Smooth muscle cell (in vitro differentiated cells): ENCODE measurements at regions not wholly inside any gene's neighbourhood (a gene's known extent, or its start where the extent isn't known, plus 50 kb on each side); places are given as distances from the start of the nearest gene placed in this dataset.

Experiments
- DNase-seq: peaks from one replicate; lab custom pipeline; 2025; ENCODE audit not compliant: unreplicated experiment; lab: John Stamatoyannopoulos, UW
- H2AFZ ChIP-seq: fragments of 200-600 bp; sonication (generic); 2 replicates; pipeline ENCODE4 v1.6.0; 2016; ENCODE audit warnings: antibody characterized with exemption, low read depth, mild to moderate bottlenecking
- H3F3A ChIP-seq: fragments of 200-600 bp; sonication (generic); 2 replicates; pipeline ENCODE4 v1.6.0; 2017; ENCODE audit warnings: antibody characterized with exemption, low read depth
- H3K27ac ChIP-seq: fragments of 200-600 bp; sonication (generic); 2 replicates; pipeline ENCODE4 v1.5.1; 2016; ENCODE audit warnings: low read depth, mild to moderate bottlenecking
- H3K27me3 ChIP-seq: fragments of 200-600 bp; sonication (generic); 2 replicates; pipeline ENCODE4 v1.6.1; 2016; ENCODE audit warnings: low read depth, mild to moderate bottlenecking
- H3K36me3 ChIP-seq: fragments of 200-600 bp; sonication (generic); 2 replicates; pipeline ENCODE4 v1.5.1; 2016; ENCODE audit warnings: low read depth
- H3K4me1 ChIP-seq: fragments of 200-600 bp; sonication (generic); 2 replicates; pipeline ENCODE4 v1.5.1; 2016; ENCODE audit warnings: low read depth
- H3K4me2 ChIP-seq: fragments of 200-600 bp; sonication (generic); 2 replicates; pipeline ENCODE4 v1.6.0; 2016; ENCODE audit warnings: mild to moderate bottlenecking
- H3K4me3 ChIP-seq: fragments of 200-600 bp; sonication (generic); 2 replicates; pipeline ENCODE4 v1.5.1; 2016; ENCODE audit warnings: mild to moderate bottlenecking
- H3K79me2 ChIP-seq: fragments of 200-600 bp; sonication (generic); 2 replicates; pipeline ENCODE4 v1.6.0; 2016; ENCODE audit warnings: low read depth, mild to moderate bottlenecking
- H3K9ac ChIP-seq: fragments of 200-600 bp; sonication (generic); 2 replicates; pipeline ENCODE4 v1.6.0; 2016; ENCODE audit warnings: low read depth
- H3K9me3 ChIP-seq: fragments of 200-600 bp; sonication (generic); replicated peaks from 2 replicates; pipeline ENCODE4 v1.5.1; 2016; ENCODE audit warnings: low read depth
- H4K20me1 ChIP-seq: fragments of 200-600 bp; sonication (generic); 2 replicates; pipeline ENCODE4 v1.6.0; 2016; ENCODE audit warnings: low read depth
- WGBS: methylation state at CpG from one replicate; pipeline ENCODE4 v1.1.7; 2016; ENCODE audit warnings: low lambda C conversion rate; 5-methylcytosine and 5-hydroxymethylcytosine counted together
- TF ChIP-seq, protein P1 (sequence below): fragments of 200-600 bp; sonication (generic); IDR thresholded peaks from 2 replicates; pipeline ENCODE4 v1.5.1; 2017; ENCODE audit warnings: borderline replicate concordance, mild to moderate bottlenecking, antibody characterized with exemption; ENCODE audit not compliant: insufficient read depth, poor library complexity, severe bottlenecking

DNA sequence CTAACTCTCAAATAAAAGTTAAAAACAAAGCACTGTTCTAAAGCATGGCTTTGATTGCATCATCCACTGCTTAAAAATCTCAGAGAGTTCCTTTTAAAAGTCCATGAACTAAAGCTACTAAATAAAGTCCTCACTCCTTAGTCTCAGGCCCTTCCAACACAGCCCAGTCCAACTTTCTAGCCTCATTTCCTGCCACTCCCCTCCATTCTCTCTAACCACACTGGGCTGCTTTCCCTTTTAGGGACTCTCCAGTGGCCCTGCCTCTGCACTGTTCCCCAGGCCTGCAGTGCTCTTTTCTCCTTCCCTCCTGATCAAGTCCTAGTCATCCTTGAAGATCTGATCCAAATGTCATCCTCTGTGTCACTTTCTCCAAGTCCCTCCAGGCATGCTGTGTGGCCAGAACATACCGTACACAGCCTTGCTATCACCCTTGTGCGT lies 56.9 kb upstream of the PPP1R3C start:
- no peak overlapping the region for H3K4me2 ChIP-seq
- WGBS: 84% methylated on average over 2 of the region's 2 CpGs

DNA sequence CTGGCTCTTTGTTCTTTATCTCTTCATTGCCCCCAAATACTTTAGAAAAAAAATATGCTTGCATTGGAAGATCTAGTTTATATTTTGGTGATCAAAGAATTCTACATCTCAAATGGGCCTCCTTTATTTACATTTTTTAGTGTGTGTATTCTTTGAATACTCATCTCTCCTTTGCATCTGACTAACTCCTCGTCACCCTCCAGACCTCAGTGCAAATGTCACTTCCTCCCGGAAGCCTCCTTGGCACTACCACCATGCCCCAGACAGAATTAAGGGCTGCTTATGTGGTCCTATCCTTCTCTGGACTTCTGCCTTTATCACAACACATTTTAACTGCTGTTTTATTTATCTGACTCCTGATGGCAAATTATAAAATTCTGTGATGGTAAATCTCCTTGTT lies 52.0 kb upstream of the PPP1R3C start:
- no peaks in the 10 kb centered on the region for H3K79me2 ChIP-seq
- H3K9me3 ChIP-seq: no peaks in the 10 kb centered on the region
- H3K9ac ChIP-seq: no peak overlapping the region
- H3K4me3 ChIP-seq: no peak overlapping the region
- no peak overlapping the region for H2AFZ ChIP-seq
- H3K27me3 ChIP-seq: no peaks in the 10 kb centered on the region
- WGBS: 60% methylated on average over 2 of the region's 2 CpGs
- no peaks in the 10 kb centered on the region for H4K20me1 ChIP-seq
- TF ChIP-seq, protein P1, sequence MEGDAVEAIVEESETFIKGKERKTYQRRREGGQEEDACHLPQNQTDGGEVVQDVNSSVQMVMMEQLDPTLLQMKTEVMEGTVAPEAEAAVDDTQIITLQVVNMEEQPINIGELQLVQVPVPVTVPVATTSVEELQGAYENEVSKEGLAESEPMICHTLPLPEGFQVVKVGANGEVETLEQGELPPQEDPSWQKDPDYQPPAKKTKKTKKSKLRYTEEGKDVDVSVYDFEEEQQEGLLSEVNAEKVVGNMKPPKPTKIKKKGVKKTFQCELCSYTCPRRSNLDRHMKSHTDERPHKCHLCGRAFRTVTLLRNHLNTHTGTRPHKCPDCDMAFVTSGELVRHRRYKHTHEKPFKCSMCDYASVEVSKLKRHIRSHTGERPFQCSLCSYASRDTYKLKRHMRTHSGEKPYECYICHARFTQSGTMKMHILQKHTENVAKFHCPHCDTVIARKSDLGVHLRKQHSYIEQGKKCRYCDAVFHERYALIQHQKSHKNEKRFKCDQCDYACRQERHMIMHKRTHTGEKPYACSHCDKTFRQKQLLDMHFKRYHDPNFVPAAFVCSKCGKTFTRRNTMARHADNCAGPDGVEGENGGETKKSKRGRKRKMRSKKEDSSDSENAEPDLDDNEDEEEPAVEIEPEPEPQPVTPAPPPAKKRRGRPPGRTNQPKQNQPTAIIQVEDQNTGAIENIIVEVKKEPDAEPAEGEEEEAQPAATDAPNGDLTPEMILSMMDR: no peak
- no peak for DNase-seq
- no peak overlapping the region for H3K27ac ChIP-seq
- H3K4me1 ChIP-seq: peaks cover 11% of the 10 kb centered on the region
- no peaks in the 10 kb centered on the region for H3F3A ChIP-seq
- H3K4me2 ChIP-seq: no peak overlapping the region
- no peaks in the 10 kb centered on the region for H3K36me3 ChIP-seq

More for the DNA sequence above, 56.9 kb upstream of the PPP1R3C start:
- no peaks in the 10 kb centered on the region for H3K27me3 ChIP-seq
- H3K36me3 ChIP-seq: no peaks in the 10 kb centered on the region
- no peak overlapping the region for H3K4me3 ChIP-seq
- H2AFZ ChIP-seq: peak overlapping the region; percentile 79
- no peaks in the 10 kb centered on the region for H4K20me1 ChIP-seq
- H3K27ac ChIP-seq: peak overlapping the region; percentile 27
- H3K79me2 ChIP-seq: no peaks in the 10 kb centered on the region
- no peak for DNase-seq
- TF ChIP-seq, protein P1: no peak
- no peaks in the 10 kb centered on the region for H3K9me3 ChIP-seq
- H3K4me1 ChIP-seq: no peaks in the 10 kb centered on the region
- H3K9ac ChIP-seq: no peak overlapping the region
- no peaks in the 10 kb centered on the region for H3F3A ChIP-seq

DNA sequence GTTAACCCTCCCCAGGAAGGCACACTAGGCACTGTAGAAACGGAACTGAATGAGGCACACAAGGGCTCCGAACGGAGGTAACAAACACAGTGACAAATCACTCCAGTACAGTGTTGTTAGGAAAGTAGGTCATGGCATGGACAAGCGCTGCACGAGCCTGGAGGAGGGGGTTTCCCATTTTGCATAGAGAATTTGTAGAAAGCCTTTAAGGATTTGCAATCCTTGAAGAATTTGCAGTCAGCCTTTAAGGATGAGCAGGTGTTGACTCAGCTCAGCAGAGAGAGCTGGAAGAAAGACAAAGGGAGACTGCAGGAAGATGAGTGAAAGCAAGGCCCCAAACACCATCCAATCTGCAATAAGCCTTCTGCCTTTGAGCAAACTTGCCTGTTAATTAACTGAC lies 51.1 kb upstream of the PPP1R3C start:
- Histone ChIP-seq H3K27me3 (no peaks in the 10 kb centered on the region), H3K4me1 (peaks cover 11% of the 10 kb centered on the region), H3K36me3 (no peaks in the 10 kb centered on the region), H3K9ac (peak overlapping the region; percentile 61), H3K9me3 (no peaks in the 10 kb centered on the region), H2AFZ (peak overlapping the region; percentile 5), H3F3A (no peaks in the 10 kb centered on the region), H4K20me1 (no peaks in the 10 kb centered on the region), H3K79me2 (no peaks in the 10 kb centered on the region), H3K27ac (peak overlapping the region; percentile 61), H3K4me2 (peak overlapping the region; percentile 32), H3K4me3 (no peak overlapping the region)
- DNase-seq: no peak
- TF ChIP-seq, protein P1: no peak
- WGBS: 23% methylated on average over 5 of the region's 5 CpGs

DNA sequence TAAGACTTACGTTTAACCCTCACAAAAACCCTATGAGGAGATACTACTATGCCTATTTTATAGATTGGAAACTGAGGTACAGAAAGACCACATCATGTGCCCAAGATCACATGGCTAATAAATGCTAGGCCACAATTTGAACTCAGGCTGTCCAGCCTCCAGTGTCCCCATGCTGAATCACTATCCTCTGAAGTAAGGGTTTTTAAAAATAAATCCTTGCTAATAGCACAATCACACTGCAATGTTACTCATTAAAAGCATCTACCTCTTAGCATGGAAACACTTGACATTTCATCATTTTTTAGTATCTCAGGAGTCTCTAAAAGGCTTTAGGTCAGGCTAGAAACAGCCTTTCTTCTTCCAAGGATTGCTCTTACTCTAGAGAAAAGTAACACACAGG lies 50.0 kb upstream of the PPP1R3C start:
- Histone ChIP-seq H3K9ac (no peak overlapping the region), H3K36me3 (no peaks in the 10 kb centered on the region), H3K27me3 (no peaks in the 10 kb centered on the region), H3K4me2 (no peak overlapping the region), H3F3A (no peaks in the 10 kb centered on the region), H3K4me1 (peaks cover 11% of the 10 kb centered on the region), H3K27ac (no peak overlapping the region), H3K4me3 (no peak overlapping the region), H2AFZ (no peak overlapping the region), H3K79me2 (no peaks in the 10 kb centered on the region), H3K9me3 (no peaks in the 10 kb centered on the region), H4K20me1 (no peaks in the 10 kb centered on the region)
- no peak for DNase-seq
- WGBS: 96% methylated on average over 1 of the region's 1 CpG
- TF ChIP-seq, protein P1: no peak
